Mesendoderm (in vitro differentiated cells): ENCODE measurements at regions not wholly inside any gene's neighbourhood (a gene's known extent, or its start where the extent isn't known, plus 50 kb on each side); places are given as distances from the start of the nearest gene placed in this dataset.

Experiments
- DNase-seq: peaks from one replicate; pipeline ENCODE4 v3.0.0; 2013
- H2AK5ac ChIP-seq: 2 replicates; pipeline ENCODE4 v1.6.1; 2013; ENCODE audit warnings: low read length, inconsistent platforms
- H2BK120ac ChIP-seq: 2 replicates; pipeline ENCODE4 v1.6.1; 2013; ENCODE audit warnings: low read depth, mild to moderate bottlenecking, low read length, moderate library complexity, mixed read lengths
- H2BK15ac ChIP-seq: replicated peaks from 2 replicates; pipeline ENCODE4 v1.6.1; 2013; ENCODE audit warnings: low read depth, mild to moderate bottlenecking, moderate library complexity
- H2BK5ac ChIP-seq: 2 replicates; pipeline ENCODE4 v1.6.1; 2013; ENCODE audit warnings: low read length, inconsistent platforms
- H3K18ac ChIP-seq: 2 replicates; pipeline ENCODE4 v1.6.1; 2013; ENCODE audit warnings: mild to moderate bottlenecking, low read length, mixed read lengths
- H3K23ac ChIP-seq: one replicate; pipeline ENCODE4 v1.6.1; 2013; ENCODE audit warnings: low read length
- H3K27ac ChIP-seq: 2 replicates; pipeline ENCODE4 v1.5.1; 2013; ENCODE audit warnings: low read depth, mild to moderate bottlenecking, inconsistent platforms, low read length, moderate library complexity
- H3K27me3 ChIP-seq: 2 replicates; pipeline ENCODE4 v1.6.1; 2013; ENCODE audit warnings: low read length, control low read depth, mild to moderate bottlenecking, inconsistent platforms; ENCODE audit not compliant: insufficient read depth, poor library complexity
- H3K36me3 ChIP-seq: 2 replicates; pipeline ENCODE4 v1.6.1; 2013; ENCODE audit warnings: low read length, inconsistent platforms; ENCODE audit not compliant: control insufficient read depth, insufficient read depth
- H3K4ac ChIP-seq: one replicate; pipeline ENCODE4 v1.6.1; 2013; ENCODE audit warnings: low read depth, mild to moderate bottlenecking, low read length, moderate library complexity
- H3K4me1 ChIP-seq: 2 replicates; pipeline ENCODE4 v1.6.1; 2013; ENCODE audit warnings: low read depth, low read length, inconsistent platforms; ENCODE audit not compliant: control insufficient read depth
- H3K4me2 ChIP-seq: 2 replicates; pipeline ENCODE4 v1.6.1; 2013; ENCODE audit warnings: low read length
- H3K4me3 ChIP-seq: 2 replicates; pipeline ENCODE4 v1.5.1; 2013; ENCODE audit warnings: mild to moderate bottlenecking, low read length
- H3K56ac ChIP-seq: one replicate; pipeline ENCODE4 v1.6.1; 2013; ENCODE audit warnings: low read length
- H3K79me1 ChIP-seq: 2 replicates; pipeline ENCODE4 v1.6.1; 2013; ENCODE audit warnings: low read length, inconsistent platforms
- H3K79me2 ChIP-seq: 2 replicates; pipeline ENCODE4 v1.6.1; 2013; ENCODE audit warnings: mild to moderate bottlenecking, low read length; ENCODE audit not compliant: control insufficient read depth, insufficient read depth
- H3K9ac ChIP-seq: 2 replicates; pipeline ENCODE4 v1.6.1; 2013; ENCODE audit warnings: low read length, inconsistent platforms
- H4K5ac ChIP-seq: one replicate; pipeline ENCODE4 v1.6.1; 2013; ENCODE audit warnings: low read length
- H4K8ac ChIP-seq: one replicate; pipeline ENCODE4 v1.6.1; 2013; ENCODE audit warnings: low read depth, mild to moderate bottlenecking, control low read depth, low read length, moderate library complexity
- WGBS: extraction: QIAGEN DNeasy Blood & Tissue Kit; methylation state at CpG from one replicate; pipeline ENCODE4 v1.1.7; 2013; ENCODE audit warnings: low lambda C conversion rate, missing lambda C conversion rate; ENCODE audit not compliant: insufficient coverage; ENCODE audit errors: extremely low coverage; 5-methylcytosine and 5-hydroxymethylcytosine counted together

DNA sequence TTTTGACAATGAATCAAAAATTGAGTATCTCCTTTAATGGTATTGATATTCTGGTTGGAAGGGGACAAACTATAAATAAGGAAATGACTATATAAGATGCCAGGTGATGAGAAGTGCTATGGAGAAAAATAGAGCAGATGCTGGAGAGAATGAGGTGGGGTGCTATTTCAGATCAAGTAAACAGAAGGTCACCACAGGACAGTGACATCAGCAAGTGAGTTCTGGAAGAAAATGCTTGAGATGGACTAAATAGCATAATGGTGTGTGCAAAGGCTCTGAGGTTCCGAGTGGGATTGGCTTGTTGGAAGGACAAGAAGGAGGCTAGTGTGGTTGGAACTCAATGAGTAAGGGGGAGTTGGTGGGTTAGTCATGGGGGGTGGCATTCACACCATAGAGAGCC lies 157.5 kb upstream of the SGCD start:
- no peak overlapping the region for H4K8ac ChIP-seq
- no peak for DNase-seq

GRCh38 chr5:156170351-156170961 lies 156.5 kb upstream of the SGCD start:
- H3K4me1 ChIP-seq: no peaks in the 10 kb centered on the region
- no peaks in the 10 kb centered on the region for H3K79me2 ChIP-seq
- no peak overlapping the region for H3K4me3 ChIP-seq
- no peak overlapping the region for H3K4me2 ChIP-seq
- H3K27ac ChIP-seq: no peak overlapping the region
- no peak overlapping the region for H2BK5ac ChIP-seq
- H3K36me3 ChIP-seq: no peaks in the 10 kb centered on the region
- H2AK5ac ChIP-seq: no peak overlapping the region
- H3K9ac ChIP-seq: no peak overlapping the region
- WGBS: no CpG with 5 or more reads among the region's 4 CpGs
- H4K5ac ChIP-seq: no peak overlapping the region
- H3K23ac ChIP-seq: no peak overlapping the region
- no peaks in the 10 kb centered on the region for H3K27me3 ChIP-seq
- no peak overlapping the region for H2BK120ac ChIP-seq
- no peak for DNase-seq
- H3K79me1 ChIP-seq: no peaks in the 10 kb centered on the region
- no peak overlapping the region for H3K4ac ChIP-seq
- no peak overlapping the region for H3K56ac ChIP-seq
- H4K8ac ChIP-seq: no peak overlapping the region
- H3K18ac ChIP-seq: no peak overlapping the region
- H2BK15ac ChIP-seq: no peak overlapping the region

More for the DNA sequence above, 157.5 kb upstream of the SGCD start:
- Histone ChIP-seq H3K18ac (no peak overlapping the region), H3K79me1 (no peaks in the 10 kb centered on the region), H3K36me3 (no peaks in the 10 kb centered on the region), H3K4me1 (no peaks in the 10 kb centered on the region), H2BK15ac (no peak overlapping the region), H3K4me3 (no peak overlapping the region), H3K4ac (no peak overlapping the region), H3K79me2 (no peaks in the 10 kb centered on the region), H2AK5ac (no peak overlapping the region), H3K4me2 (no peak overlapping the region), H2BK5ac (no peak overlapping the region), H3K27me3 (no peaks in the 10 kb centered on the region), H3K9ac (no peak overlapping the region), H3K56ac (no peak overlapping the region), H3K23ac (no peak overlapping the region), H4K5ac (no peak overlapping the region), H2BK120ac (no peak overlapping the region), H3K27ac (no peak overlapping the region)
- WGBS: no CpG with 5 or more reads among the region's 1 CpG

DNA sequence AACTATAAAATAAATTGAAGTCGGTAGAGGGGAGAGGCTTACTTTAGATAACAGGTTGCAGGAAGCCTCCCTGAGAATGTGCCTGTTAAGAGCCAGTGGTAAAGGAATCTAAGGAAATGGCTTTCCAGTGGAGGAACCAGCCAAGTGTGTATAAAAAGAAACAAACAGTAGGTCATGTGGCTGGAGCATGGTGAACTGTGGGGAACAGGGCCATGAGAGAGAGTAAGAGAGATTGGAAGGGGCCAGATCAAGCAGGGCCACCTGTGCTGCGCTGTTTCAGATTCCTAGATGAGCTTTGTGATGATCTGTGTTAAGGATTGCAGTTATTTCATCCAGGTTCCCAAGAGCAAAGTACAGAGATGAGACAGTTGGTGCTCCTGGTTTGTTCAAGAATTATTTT lies 152.7 kb upstream of the SGCD start:
- H3K79me1 ChIP-seq: no peaks in the 10 kb centered on the region
- no CpG with 5 or more reads among the region's 2 CpGs for WGBS
- H2BK5ac ChIP-seq: no peak overlapping the region

GRCh38 chr5:156178117-156178516 lies 148.8 kb upstream of the SGCD start:
- Histone ChIP-seq H3K27ac (no peak overlapping the region), H3K4me1 (no peaks in the 10 kb centered on the region), H3K27me3 (no peaks in the 10 kb centered on the region), H3K36me3 (no peaks in the 10 kb centered on the region), H4K5ac (no peak overlapping the region), H3K4ac (no peak overlapping the region), H2BK120ac (no peak overlapping the region), H3K79me1 (no peaks in the 10 kb centered on the region), H4K8ac (no peak overlapping the region), H3K9ac (no peak overlapping the region), H3K79me2 (no peaks in the 10 kb centered on the region), H2BK5ac (no peak overlapping the region), H3K18ac (no peak overlapping the region), H2BK15ac (no peak overlapping the region), H3K4me3 (no peak overlapping the region), H3K4me2 (no peak overlapping the region), H3K23ac (no peak overlapping the region), H2AK5ac (no peak overlapping the region), H3K56ac (no peak overlapping the region)
- DNase-seq: no peak
- WGBS: no CpG with 5 or more reads among the region's 5 CpGs

More for the DNA sequence above, 152.7 kb upstream of the SGCD start:
- Histone ChIP-seq H2BK15ac (no peak overlapping the region), H4K8ac (no peak overlapping the region), H3K9ac (no peak overlapping the region), H3K27ac (no peak overlapping the region), H3K56ac (no peak overlapping the region), H4K5ac (no peak overlapping the region), H3K4me1 (no peaks in the 10 kb centered on the region), H3K36me3 (no peaks in the 10 kb centered on the region), H2BK120ac (no peak overlapping the region), H3K4me2 (no peak overlapping the region), H3K4ac (no peak overlapping the region), H3K18ac (no peak overlapping the region), H2AK5ac (no peak overlapping the region), H3K23ac (no peak overlapping the region), H3K79me2 (no peaks in the 10 kb centered on the region), H3K27me3 (no peaks in the 10 kb centered on the region), H3K4me3 (no peak overlapping the region)
- DNase-seq: no peak

- H3K9ac ChIP-seq: no peak overlapping the region
- no peak overlapping the region for H2BK120ac ChIP-seq
- no peak overlapping the region for H3K56ac ChIP-seq
- no peak overlapping the region for H4K8ac ChIP-seq
- no peak overlapping the region for H3K4me2 ChIP-seq
- WGBS: no CpG with 5 or more reads among the region's 1 CpG
- H3K36me3 ChIP-seq: no peaks in the 10 kb centered on the region
- no peak overlapping the region for H3K4ac ChIP-seq
- no peak overlapping the region for H3K23ac ChIP-seq
- H3K79me1 ChIP-seq: no peaks in the 10 kb centered on the region
- no peaks in the 10 kb centered on the region for H3K4me1 ChIP-seq
- DNase-seq: no peak
- H3K18ac ChIP-seq: no peak overlapping the region
- H3K4me3 ChIP-seq: no peak overlapping the region
- no peak overlapping the region for H4K5ac ChIP-seq
- H2BK15ac ChIP-seq: no peak overlapping the region
- no peaks in the 10 kb centered on the region for H3K79me2 ChIP-seq
- no peaks in the 10 kb centered on the region for H3K27me3 ChIP-seq
- H2BK5ac ChIP-seq: no peak overlapping the region
- no peak overlapping the region for H2AK5ac ChIP-seq
- no peak overlapping the region for H3K27ac ChIP-seq
These were observed 145.3 kb upstream of the SGCD start for GRCh38 chr5:156181656-156182055.
